Neural progenitor cell (in vitro differentiated cells): ENCODE measurements at regions not wholly inside any gene's neighbourhood (a gene's known extent, or its start where the extent isn't known, plus 50 kb on each side); places are given as distances from the start of the nearest gene placed in this dataset.
"Not testable (repeated sequence)": the region's sequence is repeated elsewhere in the genome, so short reads cannot be mapped to it uniquely, and the experiment has no call there.

ENCODE experiments used
- EZH2 ChIP-seq: fragments of 200-600 bp; sonication (generic); IDR thresholded peaks from 2 replicates; pipeline ENCODE4 v1.6.1; 2017; ENCODE audit warnings: antibody characterized with exemption, mild to moderate bottlenecking, moderate library complexity
- TF ChIP-seq, protein P1 (sequence below): fragments of 200-600 bp; sonication (generic); IDR thresholded peaks from 2 replicates; pipeline ENCODE4 v1.5.1; 2017; ENCODE audit warnings: antibody characterized with exemption, mild to moderate bottlenecking

DNA sequence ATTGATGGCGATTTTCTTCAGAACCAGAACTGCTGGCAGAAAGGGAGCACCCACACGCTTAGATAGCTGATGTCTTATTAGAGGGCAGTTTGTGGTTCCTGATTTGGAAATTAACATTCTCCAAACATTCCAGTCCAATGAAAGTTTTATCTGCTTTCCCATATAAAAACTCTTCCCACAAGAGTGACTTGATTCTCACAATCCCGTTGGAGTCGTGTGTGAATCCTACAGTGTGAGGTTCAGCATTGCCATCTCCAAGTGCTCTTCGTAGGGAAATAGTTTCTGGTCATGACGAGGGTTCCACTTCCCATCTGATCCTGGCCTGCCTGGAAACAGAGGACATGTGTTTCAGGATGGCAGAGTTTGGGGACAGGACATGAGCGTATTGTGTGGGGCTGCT is 105.4 kb upstream of the CCZ1B start:
- TF ChIP-seq, protein P1, sequence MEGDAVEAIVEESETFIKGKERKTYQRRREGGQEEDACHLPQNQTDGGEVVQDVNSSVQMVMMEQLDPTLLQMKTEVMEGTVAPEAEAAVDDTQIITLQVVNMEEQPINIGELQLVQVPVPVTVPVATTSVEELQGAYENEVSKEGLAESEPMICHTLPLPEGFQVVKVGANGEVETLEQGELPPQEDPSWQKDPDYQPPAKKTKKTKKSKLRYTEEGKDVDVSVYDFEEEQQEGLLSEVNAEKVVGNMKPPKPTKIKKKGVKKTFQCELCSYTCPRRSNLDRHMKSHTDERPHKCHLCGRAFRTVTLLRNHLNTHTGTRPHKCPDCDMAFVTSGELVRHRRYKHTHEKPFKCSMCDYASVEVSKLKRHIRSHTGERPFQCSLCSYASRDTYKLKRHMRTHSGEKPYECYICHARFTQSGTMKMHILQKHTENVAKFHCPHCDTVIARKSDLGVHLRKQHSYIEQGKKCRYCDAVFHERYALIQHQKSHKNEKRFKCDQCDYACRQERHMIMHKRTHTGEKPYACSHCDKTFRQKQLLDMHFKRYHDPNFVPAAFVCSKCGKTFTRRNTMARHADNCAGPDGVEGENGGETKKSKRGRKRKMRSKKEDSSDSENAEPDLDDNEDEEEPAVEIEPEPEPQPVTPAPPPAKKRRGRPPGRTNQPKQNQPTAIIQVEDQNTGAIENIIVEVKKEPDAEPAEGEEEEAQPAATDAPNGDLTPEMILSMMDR: not testable (repeated sequence)
- not testable (repeated sequence) for TF ChIP-seq EZH2
